Kidney epithelial cell (primary cell): ENCODE measurements at regions not wholly inside any gene's neighbourhood (a gene's known extent, or its start where the extent isn't known, plus 50 kb on each side); places are given as distances from the start of the nearest gene placed in this dataset.

ENCODE experiments used
- DNase-seq: peaks from one replicate; pipeline ENCODE4 v3.0.0-alpha.2; 2010; ENCODE audit warnings: low read depth
- H3K27me3 ChIP-seq: 2 replicates; pipeline ENCODE4 v1.6.0; 2011; ENCODE audit warnings: low read length; ENCODE audit not compliant: control insufficient read depth, insufficient read depth
- H3K36me3 ChIP-seq: 2 replicates; pipeline ENCODE4 v1.5.1; 2011; ENCODE audit warnings: low read length; ENCODE audit not compliant: control insufficient read depth, insufficient read depth
- H3K4me3 ChIP-seq: 2 replicates; pipeline ENCODE4 v1.5.1; 2011; ENCODE audit warnings: low read depth, mild to moderate bottlenecking, control low read depth, low read length
- CTCF ChIP-seq: IDR thresholded peaks from 2 replicates; pipeline ENCODE4 v1.5.1; 2011; ENCODE audit warnings: mild to moderate bottlenecking, moderate library complexity, low read length, control low read depth, inconsistent platforms; ENCODE audit not compliant: insufficient read depth, poor library complexity, severe bottlenecking

GRCh38 chr9:105059252-105059651 lies 131.3 kb upstream of the ABCA1 start:
- Histone ChIP-seq H3K27me3 (no peaks in the 10 kb centered on the region), H3K4me3 (no peak overlapping the region), H3K36me3 (no peaks in the 10 kb centered on the region)
- no peak for DNase-seq
- TF ChIP-seq CTCF: no peak

- no peaks in the 10 kb centered on the region for H3K27me3 ChIP-seq
- no peak overlapping the region for H3K4me3 ChIP-seq
- DNase-seq: no peak
- H3K36me3 ChIP-seq: no peaks in the 10 kb centered on the region
- TF ChIP-seq CTCF: no peak
Measured at GRCh38 chr9:105062222-105062855, 134.4 kb upstream of the ABCA1 start.

- no peak for TF ChIP-seq CTCF
- H3K4me3 ChIP-seq: no peak overlapping the region
- peak; percentile 97 for DNase-seq
Measured at GRCh38 chr9:105064248-105065097, 136.5 kb upstream of the ABCA1 start.

GRCh38 chr9:105065098-105066088 lies 137.4 kb upstream of the ABCA1 start:
- H3K4me3 ChIP-seq: no peak overlapping the region
- no peak for DNase-seq
- no peak for TF ChIP-seq CTCF
- no peaks in the 10 kb centered on the region for H3K36me3 ChIP-seq
- no peaks in the 10 kb centered on the region for H3K27me3 ChIP-seq

More at GRCh38 chr9:105064248-105065097, 136.5 kb upstream of the ABCA1 start:
- Histone ChIP-seq H3K36me3 (no peaks in the 10 kb centered on the region), H3K27me3 (no peaks in the 10 kb centered on the region)

DNA sequence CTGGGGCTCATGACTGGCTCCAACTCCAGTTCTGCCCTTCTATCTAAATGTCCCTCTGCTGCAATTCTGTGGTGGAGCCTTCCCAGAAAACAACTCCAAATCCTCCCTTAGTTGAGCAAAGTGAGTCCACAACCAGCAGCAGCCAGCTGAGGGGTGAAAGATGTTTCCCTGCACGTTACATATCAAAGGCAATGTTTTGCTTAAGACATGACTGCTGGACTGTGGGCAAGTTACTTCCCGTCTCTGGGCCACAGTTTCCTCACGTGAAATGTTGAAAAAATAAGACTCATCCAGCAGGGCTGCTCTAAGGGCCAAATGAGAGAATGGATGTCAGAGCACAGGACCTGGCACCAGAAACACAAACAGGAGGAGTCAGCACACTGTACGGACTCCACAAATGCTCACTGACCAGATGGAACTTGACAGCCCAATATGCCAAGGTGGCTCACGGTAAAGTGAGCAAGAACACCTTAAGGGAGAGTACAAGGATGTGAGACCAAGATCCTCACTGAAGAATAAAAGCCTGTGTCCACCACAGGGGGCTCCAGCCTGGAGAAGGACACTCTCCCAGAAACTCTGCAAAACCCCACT lies 138.4 kb upstream of the ABCA1 start:
- Histone ChIP-seq H3K27me3 (no peaks in the 10 kb centered on the region), H3K36me3 (no peaks in the 10 kb centered on the region), H3K4me3 (no peak overlapping the region)
- no peak for DNase-seq
- TF ChIP-seq CTCF: no peak
